Liver (tissue), 8 donors: ENCODE measurements at regions not wholly inside any gene's neighbourhood (a gene's known extent, or its start where the extent isn't known, plus 50 kb on each side); places are given as distances from the start of the nearest gene placed in this dataset.

ENCODE experiments used
- DNase-seq: peaks from one replicate; pipeline ENCODE4 v3.0.0-alpha.2; 2017; ENCODE audit warnings: low spot score
- H3K27ac ChIP-seq, 2 donors: one replicate each; pipeline ENCODE4 v1.7.0; 2013; ENCODE audit warnings: inconsistent platforms in 2 of 2, low read length in 2 of 2, control low read depth in 1 of 2, low read depth in 1 of 2, mild to moderate bottlenecking in 1 of 2
- H3K27me3 ChIP-seq, 4 donors: one replicate each; pipeline versions ENCODE4 v1.6.1 to v1.7.0; 2013; ENCODE audit warnings: low read length in 3 of 4, inconsistent platforms in 1 of 4, mild to moderate bottlenecking in 1 of 4, moderate library complexity in 1 of 4; ENCODE audit not compliant: control insufficient read depth in 4 of 4, insufficient read depth in 4 of 4
- H3K36me3 ChIP-seq, 4 donors: one replicate each; pipeline versions ENCODE4 v1.6.1 to v1.7.0; 2013; ENCODE audit warnings: low read length in 3 of 4, mild to moderate bottlenecking in 3 of 4, low read depth in 1 of 4, moderate library complexity in 1 of 4; ENCODE audit not compliant: control insufficient read depth in 4 of 4, insufficient read depth in 3 of 4
- H3K4me1 ChIP-seq, 4 donors: one replicate each; pipeline versions ENCODE4 v1.6.1 to v1.7.0; 2013; ENCODE audit warnings: low read length in 3 of 4, mild to moderate bottlenecking in 3 of 4, moderate library complexity in 1 of 4; ENCODE audit not compliant: control insufficient read depth in 4 of 4, insufficient read depth in 4 of 4
- H3K4me3 ChIP-seq, 3 donors: one replicate each; pipeline versions ENCODE4 v1.6.1 to v1.7.0; 2013; ENCODE audit warnings: low read length in 3 of 3, control low read depth in 1 of 3, low read depth in 1 of 3, mild to moderate bottlenecking in 1 of 3
- H3K9ac ChIP-seq, 2 donors: one replicate each; pipeline ENCODE4 v1.7.0; 2013; ENCODE audit warnings: low read length in 2 of 2, mild to moderate bottlenecking in 2 of 2, moderate library complexity in 2 of 2, control low read depth in 1 of 2, low read depth in 1 of 2
- H3K9me3 ChIP-seq, 4 donors: one replicate each; pipeline versions ENCODE4 v1.6.1 to v1.7.0; 2013; ENCODE audit warnings: low read length in 3 of 4; ENCODE audit not compliant: control insufficient read depth in 4 of 4
- ATF3 ChIP-seq: IDR thresholded peaks from 2 replicates; pipeline ENCODE4 v1.6.1; 2016; ENCODE audit warnings: antibody characterized with exemption
- CTCF ChIP-seq: fragments of 150-350 bp; IDR thresholded peaks from 2 replicates; pipeline ENCODE4 v1.5.1; 2017; ENCODE audit warnings: improper control_type of control experiment, low read depth, low read length; ENCODE audit not compliant: missing input control
- EGR1 ChIP-seq, 2 donors: IDR thresholded peaks; 2 replicates each; pipeline ENCODE4 v1.6.1; 2016 to 2018; ENCODE audit warnings: antibody characterized with exemption in 2 of 2, low read depth in 2 of 2
- FOXA1 ChIP-seq: IDR thresholded peaks from 2 replicates; pipeline ENCODE4 v1.6.1; 2016; ENCODE audit warnings: antibody characterized with exemption
- FOXA2 ChIP-seq: IDR thresholded peaks from 2 replicates; pipeline ENCODE4 v1.6.1; 2016; ENCODE audit warnings: antibody characterized with exemption
- GABPA ChIP-seq, 2 donors: IDR thresholded peaks in 1 of 2; conservative IDR thresholded peaks in 1 of 2; 2 replicates each; pipeline ENCODE4 v1.6.1; 2016; ENCODE audit warnings: antibody characterized with exemption in 2 of 2, mild to moderate bottlenecking in 1 of 2, moderate library complexity in 1 of 2
- HNF4A ChIP-seq, 2 donors: conservative IDR thresholded peaks; 2 replicates each; pipeline ENCODE4 v1.6.1; 2016; ENCODE audit warnings: antibody characterized with exemption in 2 of 2, mild to moderate bottlenecking in 2 of 2
- HNF4G ChIP-seq: IDR thresholded peaks from 2 replicates; pipeline ENCODE4 v1.6.1; 2016; ENCODE audit warnings: antibody characterized with exemption
- JUND ChIP-seq, 2 donors: IDR thresholded peaks; 2 replicates each; pipeline ENCODE4 v1.6.1; 2016; ENCODE audit warnings: antibody characterized with exemption in 2 of 2
- MAX ChIP-seq: IDR thresholded peaks from 2 replicates; pipeline ENCODE4 v1.6.1; 2016; ENCODE audit warnings: antibody characterized with exemption
- NR2F2 ChIP-seq: IDR thresholded peaks from 2 replicates; pipeline ENCODE4 v1.6.1; 2016; ENCODE audit warnings: antibody characterized with exemption
- RAD21 ChIP-seq, 2 donors: IDR thresholded peaks; 2 replicates each; pipeline ENCODE4 v1.6.1; 2016; ENCODE audit warnings: antibody characterized with exemption in 2 of 2, mild to moderate bottlenecking in 2 of 2
- REST ChIP-seq: IDR thresholded peaks from 2 replicates; pipeline ENCODE4 v1.6.1; 2016; ENCODE audit warnings: antibody characterized with exemption, mild to moderate bottlenecking
- RXRA ChIP-seq, 2 donors: IDR thresholded peaks; 2 replicates each; pipeline ENCODE4 v1.6.1; 2017 to 2018; ENCODE audit warnings: antibody characterized with exemption in 2 of 2, mild to moderate bottlenecking in 1 of 2
- SP1 ChIP-seq: IDR thresholded peaks from 2 replicates; pipeline ENCODE4 v1.6.1; 2018; ENCODE audit warnings: antibody characterized with exemption, mild to moderate bottlenecking
- TAF1 ChIP-seq: conservative IDR thresholded peaks from 2 replicates; pipeline ENCODE4 v1.6.1; 2016; ENCODE audit warnings: antibody characterized with exemption, mild to moderate bottlenecking
- YY1 ChIP-seq: IDR thresholded peaks from 2 replicates; pipeline ENCODE4 v1.6.1; 2016; ENCODE audit warnings: antibody characterized with exemption, mild to moderate bottlenecking
- ZBTB33 ChIP-seq: IDR thresholded peaks from 2 replicates; pipeline ENCODE4 v1.6.1; 2016; ENCODE audit warnings: antibody characterized with exemption
- WGBS: extraction: QIAGEN DNeasy Blood & Tissue Kit; methylation state at CpG from one replicate; pipeline ENCODE4 v1.1.7; 2013; 5-methylcytosine and 5-hydroxymethylcytosine counted together
- donor health status: healthy.
- donor health status: healthy.
- donor health status: healthy.
- donor health status: healthy.
- donor health status: healthy.

- TF ChIP-seq FOXA1: peak; percentile 21
- peak in 1 of 2 donors; percentile 40 for TF ChIP-seq HNF4A (conservative IDR thresholded peaks at IDR 0.05)
- no peak for TF ChIP-seq CTCF
- no peak for TF ChIP-seq REST
- TF ChIP-seq HNF4G: no peak
- no peak for TF ChIP-seq EGR1 (IDR thresholded peaks at IDR 0.05; ENCODE audit: low read depth in 2 of 2)
- TF ChIP-seq FOXA2: no peak
- TF ChIP-seq YY1: no peak
- TF ChIP-seq MAX: no peak
- no peak for TF ChIP-seq TAF1
- peak in 1 of 2 donors; percentile 58 for TF ChIP-seq RXRA (IDR thresholded peaks at IDR 0.05)
- TF ChIP-seq JUND (IDR thresholded peaks at IDR 0.05): no peak
- TF ChIP-seq ATF3: no peak
- TF ChIP-seq NR2F2: no peak
- no peak for TF ChIP-seq SP1
- TF ChIP-seq RAD21 (IDR thresholded peaks at IDR 0.05): no peak
- TF ChIP-seq ZBTB33: no peak
- TF ChIP-seq GABPA (IDR thresholded peaks at IDR 0.05 in 1 of 2, conservative IDR thresholded peaks at IDR 0.05 in 1 of 2): no peak
- peaks cover 0 to 7% (median 2%) of the 10 kb centered on the region in 4 donors for H3K4me1 ChIP-seq
- no peak overlapping the region for H3K27ac ChIP-seq
- H3K36me3 ChIP-seq: no peaks in the 10 kb centered on the region
- no peak overlapping the region for H3K9ac ChIP-seq
- H3K9me3 ChIP-seq: no peaks in the 10 kb centered on the region
- H3K4me3 ChIP-seq: no peak overlapping the region
- no peaks in the 10 kb centered on the region for H3K27me3 ChIP-seq
- WGBS: 36% methylated on average over 5 of the region's 5 CpGs
- no peak for DNase-seq
These were observed 152.1 kb upstream of the TENM3 start for GRCh38 chr4:182091128-182091527.
